Activated gamma-delta T cell treated with anti-CD3 and anti-CD28 coated beads, Interleukin-2, amount 50 U/mL, for 16 hours (primary cell): ENCODE measurements at regions not wholly inside any gene's neighbourhood (a gene's known extent, or its start where the extent isn't known, plus 50 kb on each side); places are given as distances from the start of the nearest gene placed in this dataset.

Source experiments
- DNase-seq: peaks from one replicate; pipeline ENCODE4 v3.0.0-alpha.2; 2020; ENCODE audit warnings: low read depth

DNA sequence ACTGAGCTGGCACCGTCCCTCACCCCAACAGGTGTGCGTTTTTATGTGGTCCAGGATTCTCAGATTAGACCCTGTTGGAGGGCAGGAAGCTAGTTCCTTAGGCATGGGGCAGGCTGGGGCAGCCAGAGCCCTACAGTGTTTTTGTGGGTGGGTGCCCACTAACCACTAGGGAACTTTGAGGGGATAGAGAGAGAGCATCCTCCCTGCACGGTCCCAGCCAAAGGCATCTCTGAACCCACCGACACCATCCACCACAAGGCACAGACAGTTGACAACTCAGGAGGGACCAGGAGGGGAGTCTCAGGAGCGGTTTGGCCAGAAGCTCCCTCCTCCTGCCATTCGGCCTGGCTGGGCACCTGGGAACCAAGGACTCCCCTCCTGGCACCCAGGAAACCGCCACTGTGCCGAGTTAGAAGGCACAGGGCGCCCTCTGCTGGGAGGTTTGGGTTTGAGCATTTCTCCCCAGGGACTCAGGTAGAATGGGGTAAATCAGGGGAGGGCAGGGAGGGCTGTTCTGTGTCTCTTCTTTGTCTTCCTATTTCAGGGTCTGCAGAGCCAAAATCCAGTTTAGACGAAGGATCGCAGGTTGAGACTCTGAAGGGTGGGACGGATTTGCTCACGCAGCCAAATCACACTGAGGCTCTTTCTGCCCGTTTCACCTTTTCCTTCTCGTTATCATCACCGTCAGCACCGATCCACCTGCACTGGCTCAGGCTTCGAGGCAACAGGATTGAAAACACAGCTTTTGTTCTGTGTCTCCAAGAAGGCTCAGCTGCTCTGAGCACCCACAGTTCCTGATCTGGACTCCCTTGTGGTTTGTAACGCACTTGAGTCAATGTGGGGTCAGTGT, 84.8 kb upstream of the COL13A1 start:
- DNase-seq, result peak; percentile 20

GRCh38 chr10:69718951-69719350, 82.8 kb upstream of the COL13A1 start:
- no peak for DNase-seq

DNA sequence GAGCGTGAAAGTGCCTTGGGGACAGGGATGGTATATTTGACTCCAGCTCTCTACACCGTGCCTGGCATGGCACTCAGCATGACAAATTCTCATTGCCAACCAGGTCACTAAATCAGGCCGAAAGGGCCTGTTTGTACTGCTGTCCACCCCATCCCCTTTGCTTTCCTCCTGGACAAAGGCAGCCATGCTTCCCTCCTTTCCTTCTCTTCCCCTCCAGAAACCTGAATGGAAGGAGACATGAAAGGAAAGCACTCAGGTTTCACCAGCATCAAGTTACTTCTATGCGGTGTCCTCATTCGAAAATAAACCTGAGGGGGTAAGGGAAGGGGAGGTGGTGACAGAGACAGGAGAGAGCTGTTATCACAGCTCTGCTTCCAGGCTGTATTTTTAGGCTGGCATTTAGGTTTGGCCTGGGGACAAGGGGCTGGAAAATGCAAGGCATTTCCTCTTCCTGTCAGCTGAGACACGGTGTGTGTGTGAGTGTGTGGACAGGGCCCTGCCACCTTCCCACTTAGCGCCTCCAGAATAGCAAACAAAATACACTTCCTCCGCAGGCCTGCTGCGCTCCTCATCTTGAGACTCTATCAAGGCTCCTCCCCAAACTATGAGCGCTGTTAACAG, 79.9 kb upstream of the COL13A1 start:
- DNase-seq, result no peak

- no peak for DNase-seq
Observed at GRCh38 chr10:69723653-69724052, 78.1 kb upstream of the COL13A1 start.

GRCh38 chr10:69726850-69727249, 74.9 kb upstream of the COL13A1 start:
- DNase-seq, result no peak

- no peak for DNase-seq
Observed at GRCh38 chr10:69728335-69728870, 73.3 kb upstream of the COL13A1 start.

DNA sequence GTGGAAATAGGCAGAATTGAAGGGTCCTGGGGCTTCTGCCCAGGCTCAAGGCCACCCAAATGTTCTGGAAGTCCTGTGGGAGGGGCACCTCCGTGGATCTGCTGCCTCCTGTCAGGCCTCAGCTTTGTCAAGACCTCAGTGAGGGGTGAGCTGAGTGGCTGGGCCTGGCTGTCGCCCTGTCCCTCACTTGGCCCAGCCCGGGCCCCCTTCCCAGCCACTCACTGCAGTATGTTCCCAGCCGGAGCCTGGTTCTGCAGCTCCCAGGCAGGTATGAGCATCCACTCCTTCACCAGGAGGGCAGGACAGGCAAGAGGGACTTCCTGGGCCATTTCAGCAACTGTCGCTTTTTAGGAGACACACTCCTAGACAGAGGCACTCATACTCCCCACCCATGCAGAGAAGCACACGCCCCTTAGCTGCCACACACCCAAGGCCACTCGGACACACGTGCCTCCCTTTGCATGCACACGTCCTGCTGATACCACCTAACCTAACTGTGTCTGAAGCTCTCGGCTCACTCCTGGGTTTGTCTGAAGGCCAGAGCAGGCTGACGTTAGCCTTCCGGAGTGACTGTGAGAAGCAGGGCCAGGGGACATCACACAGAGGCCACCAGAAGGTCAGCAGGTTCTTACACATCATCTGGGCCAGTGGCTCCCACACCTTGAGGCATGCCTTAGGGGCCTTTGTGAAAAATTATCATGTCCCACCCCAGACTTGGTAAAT, 72.2 kb upstream of the COL13A1 start:
- DNase-seq, result no peak

- no peak for DNase-seq
Observed at GRCh38 chr10:69730251-69731156, 71.2 kb upstream of the COL13A1 start.

- DNase-seq, result no peak
Observed at GRCh38 chr10:69731184-69731583, 70.5 kb upstream of the COL13A1 start.

DNA sequence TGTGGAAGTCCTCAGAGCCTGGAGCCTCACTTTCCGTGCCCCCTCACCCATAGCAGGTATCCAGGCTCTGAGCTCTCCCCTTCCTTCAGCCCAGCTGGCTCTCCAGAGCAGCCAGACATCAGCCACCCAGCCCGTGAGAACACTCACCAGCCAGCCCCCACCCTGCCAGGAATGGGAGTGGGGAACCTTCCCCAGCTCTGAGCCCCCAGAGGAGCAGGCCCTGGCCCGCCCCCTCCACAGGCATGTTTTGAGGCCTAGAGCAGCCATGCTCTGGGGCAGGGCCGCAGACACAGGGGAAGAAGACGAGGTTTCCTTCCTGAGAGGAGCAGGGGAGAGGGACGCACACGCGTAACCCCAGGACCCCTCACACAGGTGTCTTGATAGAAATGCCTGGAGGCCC, 70.0 kb upstream of the COL13A1 start:
- DNase-seq, result no peak

- DNase-seq, result no peak
Observed at GRCh38 chr10:69732147-69732825, 69.4 kb upstream of the COL13A1 start.

DNA sequence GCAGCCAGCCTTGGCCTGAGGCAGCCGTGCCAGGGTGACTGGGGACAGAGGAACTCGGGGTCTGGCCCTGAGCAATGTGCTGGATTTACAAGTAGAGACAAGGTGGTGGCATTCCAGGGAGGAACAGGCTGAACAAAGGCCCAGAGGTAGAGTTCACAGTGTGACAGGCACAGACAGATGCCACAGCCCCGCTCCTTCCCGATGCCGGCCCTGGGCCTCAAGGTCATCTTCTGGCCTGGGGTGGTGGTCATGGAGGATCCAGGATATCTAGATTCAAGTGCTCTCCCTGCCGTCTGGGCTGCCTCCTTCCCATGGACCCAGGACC, 68.9 kb upstream of the COL13A1 start:
- no peak for DNase-seq

- DNase-seq, result no peak
Observed at GRCh38 chr10:69733791-69734261, 67.9 kb upstream of the COL13A1 start.

DNA sequence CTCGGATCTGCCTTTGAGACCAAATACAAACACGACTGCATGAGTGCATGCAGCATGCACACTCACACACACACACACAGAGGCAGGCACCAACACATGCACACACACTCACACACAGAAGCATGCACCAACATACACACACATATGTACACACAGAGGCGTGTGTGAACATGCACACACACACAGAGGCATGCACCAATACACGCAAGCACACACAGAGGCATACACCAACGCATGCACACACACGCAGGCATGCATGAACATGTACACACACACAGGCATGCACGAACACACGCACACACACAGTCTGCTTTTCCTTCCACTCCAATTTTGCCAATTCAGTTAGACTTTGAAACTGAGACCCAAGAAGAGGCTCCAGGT, 67.3 kb upstream of the COL13A1 start:
- no peak for DNase-seq

DNA sequence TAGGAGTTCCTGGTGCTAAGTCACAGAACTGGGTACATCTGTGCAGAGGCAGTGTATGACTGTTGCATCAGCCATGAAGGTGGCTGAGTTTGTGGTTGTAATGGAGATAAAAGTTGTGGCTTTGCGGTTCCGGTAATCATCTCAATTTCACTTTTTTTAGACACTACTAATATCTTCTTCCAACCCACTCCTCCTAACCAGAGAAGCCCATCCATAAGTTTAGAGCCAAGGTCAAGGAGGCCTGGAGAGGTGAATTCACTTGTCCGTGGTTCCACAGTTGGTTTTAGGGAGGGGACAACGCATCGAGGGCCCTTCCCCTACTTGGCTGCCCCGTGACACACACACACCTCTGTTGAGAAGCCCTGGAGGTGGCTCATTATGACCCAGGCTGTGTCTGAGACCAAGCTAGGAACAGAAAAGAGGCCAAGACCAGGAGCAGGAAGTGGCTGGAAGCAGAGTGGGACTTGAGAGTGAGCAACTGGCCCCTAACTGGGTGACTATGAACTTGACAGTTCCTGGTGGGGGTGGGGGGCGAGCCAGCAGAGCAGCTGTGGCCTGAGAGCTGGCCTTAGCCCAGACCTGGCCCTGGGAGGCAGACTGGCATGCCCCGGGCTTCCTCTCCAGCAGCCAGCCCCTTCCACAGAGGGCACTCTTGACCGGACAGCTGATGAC, 66.8 kb upstream of the COL13A1 start:
- DNase-seq, result no peak

DNA sequence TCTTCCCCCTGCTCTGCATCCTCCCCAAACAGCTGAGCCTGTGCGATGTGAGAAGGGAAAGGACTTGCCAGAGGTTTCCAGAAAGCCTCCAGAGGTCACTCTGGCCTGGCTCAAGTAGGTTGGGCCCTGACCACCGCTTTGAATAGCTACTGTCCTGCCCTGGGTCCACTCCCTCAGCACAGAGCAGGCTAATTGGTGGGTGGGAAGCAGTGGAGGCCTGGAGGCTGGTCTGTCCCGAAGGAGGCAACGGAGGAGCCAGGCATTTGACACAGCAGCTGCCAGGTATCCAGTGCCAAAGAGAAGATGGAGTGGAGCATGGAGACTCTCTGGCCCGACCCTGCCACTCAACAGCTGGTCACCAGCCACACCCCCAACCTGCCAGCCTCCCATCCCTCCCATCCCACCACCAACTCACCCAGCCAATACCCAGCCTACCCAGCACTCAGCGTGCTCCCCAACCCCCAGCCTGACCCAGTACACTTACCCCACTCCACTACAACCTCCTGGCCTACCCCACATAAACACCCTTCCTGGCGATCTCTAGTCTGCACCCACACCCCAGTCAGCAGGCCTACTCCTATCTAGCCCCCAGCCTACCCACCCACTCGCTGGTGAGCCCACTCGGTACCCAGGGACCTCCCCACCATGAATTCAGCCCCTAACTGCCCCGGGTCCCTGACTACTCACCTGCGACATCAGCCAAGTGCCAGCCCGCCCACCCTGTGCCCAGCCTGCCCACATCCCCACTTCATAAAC, 64.6 kb upstream of the COL13A1 start:
- DNase-seq, result no peak

- DNase-seq, result no peak
Observed at GRCh38 chr10:69738071-69738470, 63.6 kb upstream of the COL13A1 start.

GRCh38 chr10:69738858-69739435, 62.8 kb upstream of the COL13A1 start:
- no peak for DNase-seq

- no peak for DNase-seq
Observed at GRCh38 chr10:69739634-69740033, 62.1 kb upstream of the COL13A1 start.
